OCI-LY1 (cell line): ENCODE measurements at regions not wholly inside any gene's neighbourhood (a gene's known extent, or its start where the extent isn't known, plus 50 kb on each side); places are given as distances from the start of the nearest gene placed in this dataset.
"Not testable (repeated sequence)": the region's sequence is repeated elsewhere in the genome, so short reads cannot be mapped to it uniquely, and the experiment has no call there.

Source experiments
- H2AFZ ChIP-seq: fragments of 200-600 bp; sonication (generic), shearing (Covaris generic); 2 replicates; pipeline ENCODE4 v1.6.0; 2014; ENCODE audit warnings: antibody characterized with exemption, mild to moderate bottlenecking, low read length
- H3F3A ChIP-seq: fragments of 200-600 bp; sonication (generic), shearing (Covaris generic); 2 replicates; pipeline ENCODE4 v1.6.0; 2014; ENCODE audit warnings: mild to moderate bottlenecking, antibody characterized with exemption, low read length, moderate library complexity; ENCODE audit not compliant: insufficient read depth
- H3K27ac ChIP-seq: fragments of 200-600 bp; sonication (generic); 2 replicates; pipeline ENCODE4 v1.5.1; 2014; ENCODE audit warnings: low read length, mixed run types, mild to moderate bottlenecking, low read depth; ENCODE audit not compliant: poor library complexity, severe bottlenecking
- H3K27me3 ChIP-seq: fragments of 200-600 bp; sonication (generic); 2 replicates; pipeline ENCODE4 v1.6.0; 2014; ENCODE audit warnings: antibody characterized with exemption, mild to moderate bottlenecking, low read length, moderate library complexity; ENCODE audit not compliant: insufficient read depth
- H3K36me3 ChIP-seq: fragments of 200-600 bp; sonication (generic); 2 replicates; pipeline ENCODE4 v1.6.1; 2014; ENCODE audit warnings: mild to moderate bottlenecking, antibody characterized with exemption, low read length, moderate library complexity, mixed read lengths; ENCODE audit not compliant: insufficient read depth
- H3K4me1 ChIP-seq: fragments of 200-600 bp; sonication (generic); 2 replicates; pipeline ENCODE4 v1.5.1; 2014; ENCODE audit warnings: mild to moderate bottlenecking, low read length, moderate library complexity; ENCODE audit not compliant: insufficient read depth, severe bottlenecking
- H3K4me2 ChIP-seq: fragments of 200-600 bp; sonication (generic), shearing (Covaris generic); 2 replicates; pipeline ENCODE4 v1.6.1; 2014; ENCODE audit warnings: low read length
- H3K4me3 ChIP-seq: fragments of 200-600 bp; sonication (generic); 2 replicates; pipeline ENCODE4 v1.5.1; 2014; ENCODE audit warnings: low read length, low read depth, mild to moderate bottlenecking, mixed read lengths; ENCODE audit not compliant: poor library complexity, severe bottlenecking
- H3K79me2 ChIP-seq: fragments of 200-600 bp; shearing (Covaris generic); 2 replicates; pipeline ENCODE4 v1.6.1; 2016; ENCODE audit warnings: mixed run types, low read length, mixed read lengths; ENCODE audit not compliant: insufficient read depth
- H3K9ac ChIP-seq: fragments of 200-600 bp; sonication (generic), shearing (Covaris generic); 2 replicates; pipeline ENCODE4 v1.6.1; 2014; ENCODE audit warnings: mild to moderate bottlenecking, low read length, mixed read lengths
- H3K9me2 ChIP-seq: fragments of 200-600 bp; sonication (generic), shearing (Covaris generic); 2 replicates; pipeline ENCODE4 v1.6.1; 2014; ENCODE audit warnings: low read depth, mild to moderate bottlenecking, low read length, mixed read lengths
- H3K9me3 ChIP-seq: fragments of 200-600 bp; shearing (Covaris generic); 2 replicates; pipeline ENCODE4 v1.6.1; 2014; ENCODE audit warnings: low read length, mixed read lengths
- H4K20me1 ChIP-seq: fragments of 200-600 bp; sonication (generic), shearing (Covaris generic); 2 replicates; pipeline ENCODE4 v1.6.0; 2016; ENCODE audit warnings: mild to moderate bottlenecking, low read length; ENCODE audit not compliant: insufficient read depth
- CTCF ChIP-seq: fragments of 200-600 bp; sonication (generic), shearing (Covaris generic); IDR thresholded peaks from 2 replicates; pipeline ENCODE4 v1.5.1; 2017; ENCODE audit warnings: mild to moderate bottlenecking, antibody characterized with exemption, low read length, moderate library complexity, mixed read lengths
- EZH2 ChIP-seq: fragments of 200-600 bp; sonication (generic), shearing (Covaris generic); IDR thresholded peaks from 2 replicates; pipeline ENCODE4 v1.8.0; 2017; ENCODE audit warnings: borderline replicate concordance, mixed run types, mild to moderate bottlenecking, antibody characterized with exemption, low read length, moderate library complexity, mixed read lengths

GRCh38 chr4:141480950-141481349 is 155.4 kb upstream of the IL15 start:
- Histone ChIP-seq H3K9me3 (0 out of 2 replicates have a peak, but pooled peaks cover 5% of the 10 kb centered on the region), H3F3A (no peaks in the 10 kb centered on the region), H3K4me2 (no peak overlapping the region), H3K27me3 (no peaks in the 10 kb centered on the region), H3K4me3 (no peak overlapping the region), H3K79me2 (no peaks in the 10 kb centered on the region), H4K20me1 (no peaks in the 10 kb centered on the region), H3K36me3 (no peaks in the 10 kb centered on the region), H2AFZ (no peak overlapping the region), H3K27ac (no peak overlapping the region), H3K4me1 (no peaks in the 10 kb centered on the region), H3K9ac (no peak overlapping the region), H3K9me2 (no peaks in the 10 kb centered on the region)
- TF ChIP-seq CTCF = no peak
- no peak for TF ChIP-seq EZH2

GRCh38 chr4:141484298-141484697 is 152.1 kb upstream of the IL15 start:
- not testable (repeated sequence) for H3K27me3 ChIP-seq, H3K27ac ChIP-seq, H3K4me3 ChIP-seq, H3K4me1 ChIP-seq, H3F3A ChIP-seq, H2AFZ ChIP-seq, H3K36me3 ChIP-seq, H3K9me2 ChIP-seq, H3K4me2 ChIP-seq, H3K9ac ChIP-seq, H3K9me3 ChIP-seq, H4K20me1 ChIP-seq, H3K79me2 ChIP-seq

GRCh38 chr4:141486375-141486997 is 149.9 kb upstream of the IL15 start:
- H3K4me3 ChIP-seq = no peak overlapping the region
- H3K4me1 ChIP-seq = no peaks in the 10 kb centered on the region
- H3K9me2 ChIP-seq = no peaks in the 10 kb centered on the region
- no peaks in the 10 kb centered on the region for H3K27me3 ChIP-seq
- H2AFZ ChIP-seq = no peak overlapping the region
- H3K4me2 ChIP-seq = no peak overlapping the region
- no peak overlapping the region for H3K9ac ChIP-seq
- no peaks in the 10 kb centered on the region for H4K20me1 ChIP-seq
- H3K27ac ChIP-seq = no peak overlapping the region
- H3F3A ChIP-seq = no peaks in the 10 kb centered on the region
- no peaks in the 10 kb centered on the region for H3K36me3 ChIP-seq
- no peak for TF ChIP-seq EZH2
- TF ChIP-seq CTCF = no peak
- no peaks in the 10 kb centered on the region for H3K79me2 ChIP-seq
- no peaks in the 10 kb centered on the region for H3K9me3 ChIP-seq

- Histone ChIP-seq H3K4me3 (no peak overlapping the region), H3K27me3 (no peaks in the 10 kb centered on the region), H2AFZ (no peak overlapping the region), H3K79me2 (no peaks in the 10 kb centered on the region), H3K4me2 (no peak overlapping the region), H3K27ac (no peak overlapping the region), H3K9me2 (no peaks in the 10 kb centered on the region), H3K9me3 (no peaks in the 10 kb centered on the region), H4K20me1 (no peaks in the 10 kb centered on the region), H3F3A (no peaks in the 10 kb centered on the region), H3K9ac (no peak overlapping the region), H3K36me3 (no peaks in the 10 kb centered on the region), H3K4me1 (no peaks in the 10 kb centered on the region)
- TF ChIP-seq EZH2 = no peak
- TF ChIP-seq CTCF = no peak
Observed at GRCh38 chr4:141497627-141498026, 138.8 kb upstream of the IL15 start.
